Limb (tissue), 2 donors: ENCODE measurements at regions not wholly inside any gene's neighbourhood (a gene's known extent, or its start where the extent isn't known, plus 50 kb on each side); places are given as distances from the start of the nearest gene placed in this dataset.
A peak's percentile ranks its signal among the peaks of the same experiment; 100 is the strongest.

Experiments used
- DNase-seq, 2 donors: peaks; one replicate each; pipeline ENCODE4 v3.0.0-alpha.2; 2016; ENCODE audit errors: extremely low spot score in 2 of 2

GRCh38 chr22:49204599-49205482 is 622.8 kb downstream of the BRD1 start:
- DNase-seq: peak in 1 of 2 donors; percentile 9

DNA sequence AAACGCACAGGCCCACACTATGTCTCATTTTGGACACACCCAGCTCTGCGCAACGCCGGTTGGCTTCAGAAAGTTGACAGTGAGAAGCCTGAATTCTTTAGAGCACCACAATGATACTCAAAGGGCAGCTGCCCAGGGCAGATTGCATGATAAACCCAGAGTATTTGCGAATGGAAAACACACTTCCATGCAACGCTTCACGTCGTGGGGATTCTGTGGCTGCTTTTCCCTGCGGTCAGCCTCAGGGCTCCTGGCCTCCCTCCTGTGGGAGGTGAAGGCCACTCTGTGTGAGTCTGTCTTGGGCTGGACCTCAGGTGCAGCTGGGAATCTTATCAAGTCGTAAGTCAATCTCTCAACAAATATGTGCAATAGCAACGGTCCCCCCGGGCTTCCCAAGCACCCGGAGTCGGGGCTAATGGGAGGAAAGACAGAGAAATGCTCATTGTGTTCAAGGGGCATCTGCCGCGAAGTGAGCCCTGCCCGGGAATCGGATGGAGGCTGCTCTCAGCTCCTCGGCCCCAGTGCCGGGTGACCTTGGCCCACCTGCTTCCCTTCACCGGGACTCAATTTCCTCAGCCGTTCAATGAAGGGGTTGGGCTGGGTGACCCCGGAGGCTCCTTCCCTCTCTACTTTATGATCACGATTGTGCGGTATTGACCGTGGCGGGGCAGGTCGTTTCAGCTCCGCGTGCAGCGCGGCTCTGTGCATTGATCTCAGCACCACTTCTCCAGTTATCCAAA is 623.6 kb downstream of the BRD1 start:
- no peak for DNase-seq

DNA sequence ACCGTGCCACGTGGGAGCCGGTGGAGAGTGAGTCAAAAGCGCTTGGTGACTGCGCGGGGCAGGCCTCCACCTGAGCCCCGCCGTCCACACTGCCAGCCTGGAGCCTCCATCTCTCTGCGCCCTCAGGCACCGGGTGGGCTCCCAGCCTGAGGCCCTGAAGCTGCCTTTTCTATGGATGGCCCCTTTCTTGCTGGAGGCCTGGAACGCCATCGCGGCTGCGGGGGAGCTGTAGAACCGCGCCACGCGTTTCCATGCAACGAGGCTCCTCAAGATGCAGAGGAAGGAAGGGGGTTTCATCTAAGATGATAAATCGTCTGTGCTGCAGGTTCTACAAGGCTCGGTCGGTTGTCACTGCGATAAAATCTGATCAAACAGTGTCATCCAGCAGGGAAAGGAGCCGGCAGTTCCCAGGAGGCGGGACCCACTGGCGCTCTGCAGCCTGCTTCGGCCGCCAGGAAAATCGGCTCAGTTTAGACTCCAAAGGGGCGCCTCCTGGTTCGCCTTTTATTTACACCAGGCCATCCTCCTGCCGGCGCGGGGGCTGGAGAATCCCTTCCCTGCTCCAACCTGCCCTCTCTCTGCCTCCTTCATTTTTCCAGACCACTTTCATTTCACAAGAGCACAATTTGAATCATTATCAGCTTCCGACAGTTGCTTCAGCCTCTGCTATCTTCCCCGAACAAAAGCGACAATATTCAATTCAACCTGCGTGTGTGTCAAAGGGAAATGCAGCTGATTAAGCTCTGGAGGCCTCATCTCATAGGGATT is 624.4 kb downstream of the BRD1 start:
- DNase-seq: no peak

- DNase-seq: no peak
Observed at GRCh38 chr22:49202226-49202625, 625.4 kb downstream of the BRD1 start.

DNA sequence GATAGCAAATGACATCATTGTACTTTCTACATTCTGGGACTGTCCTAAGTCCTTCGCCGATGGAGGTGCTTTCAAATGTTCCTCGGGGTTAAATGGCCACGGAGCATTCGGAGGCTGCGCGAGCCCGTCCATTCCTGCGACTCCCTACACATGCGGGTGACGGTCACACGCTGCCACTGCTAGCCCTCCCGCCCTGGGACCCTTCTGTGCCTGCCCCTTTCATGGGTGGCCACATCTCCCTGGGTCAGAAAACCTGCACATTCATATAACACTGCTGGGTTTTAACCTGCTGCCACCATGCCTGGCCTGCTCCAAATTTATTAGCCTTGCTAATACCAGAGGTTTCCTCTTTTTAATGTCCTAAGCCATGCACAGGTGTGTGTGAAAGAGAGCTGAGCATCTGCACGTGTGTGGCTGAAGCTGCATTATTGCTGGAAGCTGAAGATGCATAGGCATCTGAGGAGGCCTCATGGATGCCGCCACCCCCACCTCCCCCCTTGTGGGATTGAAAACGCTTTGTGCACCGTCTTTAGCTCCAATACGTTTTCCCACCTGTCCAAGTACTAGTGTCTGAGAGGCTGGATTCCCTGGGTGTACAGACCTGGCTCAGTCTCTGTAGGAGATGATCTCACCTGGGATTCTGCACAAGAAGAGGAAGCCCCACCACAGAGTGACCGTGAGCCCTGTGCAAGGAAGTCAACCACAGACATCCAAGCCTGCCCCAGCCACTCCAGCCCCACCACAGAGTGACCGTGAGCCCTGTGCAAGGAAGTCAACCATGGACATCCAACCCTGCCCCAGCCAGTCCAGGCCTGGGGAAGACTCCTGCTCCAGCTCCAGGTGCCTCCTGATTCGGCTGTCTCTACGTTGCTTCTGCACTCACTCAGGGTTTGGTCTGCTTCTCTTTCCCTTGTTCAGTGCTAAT is 626.4 kb downstream of the BRD1 start:
- DNase-seq: peak in 1 of 2 donors; percentile 12

DNA sequence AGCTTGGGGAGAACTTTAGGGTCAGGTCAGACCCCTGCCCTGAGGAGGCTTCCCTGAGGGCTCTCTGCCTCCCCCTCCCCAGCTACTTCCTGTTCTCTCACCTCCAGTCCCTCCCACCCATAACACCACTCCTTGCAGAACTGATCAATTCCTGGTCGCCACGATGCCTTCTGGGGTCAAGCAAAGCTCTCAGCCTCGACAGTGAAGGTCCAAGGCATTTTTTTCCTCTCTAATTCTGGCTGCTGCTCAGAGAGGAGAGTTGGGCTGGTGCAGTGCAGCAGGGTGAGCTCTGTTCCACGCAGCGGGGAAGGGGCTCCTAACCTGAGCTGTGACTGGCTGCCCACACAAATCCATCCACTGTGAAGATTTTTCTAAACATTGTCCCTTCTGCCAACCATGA is 628.4 kb downstream of the BRD1 start:
- peak in 1 of 2 donors; percentile 3 for DNase-seq

DNA sequence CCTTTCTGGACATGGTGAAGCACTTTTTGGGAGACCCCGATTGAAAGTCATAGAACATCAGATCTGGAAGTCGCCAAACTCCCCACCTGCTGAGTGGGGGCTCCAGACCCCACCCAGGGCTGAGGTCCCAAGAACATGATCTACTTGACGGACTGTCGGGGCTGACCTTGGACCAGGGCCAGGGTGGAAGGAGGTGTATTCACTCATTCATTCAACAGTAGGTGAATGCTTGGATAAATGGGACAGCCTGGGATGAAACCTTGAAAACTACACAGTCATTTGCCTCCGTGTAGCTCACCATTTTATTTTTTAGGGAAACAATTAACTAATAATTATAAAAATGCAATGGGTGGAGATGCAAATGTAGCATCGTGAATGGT is 629.0 kb downstream of the BRD1 start:
- DNase-seq: no peak

DNA sequence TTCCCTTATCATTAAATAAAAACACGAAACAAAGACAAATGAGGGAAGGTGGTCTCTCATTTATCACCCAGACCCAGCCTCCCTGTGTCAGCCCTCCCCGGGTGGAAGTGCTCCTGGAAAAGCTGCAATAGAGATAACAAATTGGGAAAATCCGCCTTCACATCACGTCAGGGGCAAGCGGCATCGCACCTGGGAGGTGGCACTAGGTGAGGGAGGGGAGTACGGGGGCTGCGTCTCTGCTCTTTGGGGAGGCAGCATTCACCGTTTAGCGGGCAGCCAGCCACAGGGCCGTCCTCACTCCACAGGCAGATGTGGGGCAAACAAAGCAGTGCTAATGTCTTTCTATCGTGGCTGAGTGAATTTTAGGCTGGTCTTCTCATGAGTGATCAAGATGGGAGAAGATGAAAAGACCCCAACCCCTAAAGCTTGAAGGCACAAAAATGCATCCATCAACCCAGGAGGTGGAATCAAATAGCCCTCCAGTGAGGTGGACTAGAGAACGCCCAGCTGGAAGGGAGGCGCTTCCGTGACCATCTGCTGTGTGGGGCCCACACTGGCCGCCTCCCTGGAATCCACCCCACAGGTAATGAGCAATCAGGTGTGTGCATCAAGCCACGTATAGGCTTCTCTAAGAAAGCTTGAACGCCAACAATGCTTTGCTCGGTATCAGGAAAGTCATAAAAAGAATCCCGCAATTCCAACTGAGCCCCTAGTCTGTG is 629.5 kb downstream of the BRD1 start:
- DNase-seq: peak in 1 of 2 donors; percentile 15

DNA sequence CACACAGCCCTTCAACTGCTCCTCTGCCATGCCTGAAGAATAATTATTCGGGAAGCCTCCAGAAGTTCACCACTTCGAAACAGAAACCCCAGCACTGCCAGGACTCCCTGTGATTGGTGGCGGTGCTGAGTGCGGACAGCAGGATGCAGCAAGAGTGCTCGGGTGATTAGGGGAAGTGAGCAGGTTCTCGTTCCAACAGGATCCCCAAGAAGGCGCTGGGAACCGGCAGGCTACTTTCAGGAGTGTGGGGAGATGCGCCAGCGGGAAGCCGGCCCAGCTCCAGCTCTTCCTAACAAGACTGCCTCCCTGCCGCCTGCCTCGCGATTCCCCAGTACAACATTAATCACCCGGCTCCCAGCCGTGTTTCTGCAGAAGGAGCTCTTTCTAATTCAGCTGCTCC is 630.2 kb downstream of the BRD1 start:
- DNase-seq: peak in 1 of 2 donors; percentile 60

DNA sequence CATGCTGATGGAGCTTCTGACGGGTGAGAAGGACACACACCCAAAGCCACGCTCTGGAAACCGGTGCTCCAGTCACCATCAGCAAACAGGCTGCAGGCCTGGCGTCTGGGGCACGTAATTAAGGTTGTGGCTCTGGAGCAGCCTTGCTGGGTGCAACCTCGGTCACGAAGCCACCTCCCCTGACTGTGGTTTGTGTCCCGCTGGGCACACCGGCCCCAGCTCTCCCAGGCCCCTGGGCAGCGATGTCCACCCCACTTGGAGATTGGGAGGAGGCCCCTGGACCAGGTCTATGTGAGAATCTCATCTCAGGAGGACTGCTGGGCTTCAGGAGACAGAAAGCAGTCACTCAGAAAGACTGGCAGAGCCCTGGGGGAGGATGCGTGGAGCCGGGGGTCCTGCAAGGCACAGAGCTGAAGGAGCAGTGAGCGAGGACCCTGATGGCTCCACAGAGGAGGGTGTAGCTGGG is 631.6 kb downstream of the BRD1 start:
- no peak for DNase-seq

GRCh38 chr22:49195636-49196035 is 632.0 kb downstream of the BRD1 start:
- DNase-seq: no peak

- no peak for DNase-seq
Observed at GRCh38 chr22:49193901-49194465, 633.7 kb downstream of the BRD1 start.

DNA sequence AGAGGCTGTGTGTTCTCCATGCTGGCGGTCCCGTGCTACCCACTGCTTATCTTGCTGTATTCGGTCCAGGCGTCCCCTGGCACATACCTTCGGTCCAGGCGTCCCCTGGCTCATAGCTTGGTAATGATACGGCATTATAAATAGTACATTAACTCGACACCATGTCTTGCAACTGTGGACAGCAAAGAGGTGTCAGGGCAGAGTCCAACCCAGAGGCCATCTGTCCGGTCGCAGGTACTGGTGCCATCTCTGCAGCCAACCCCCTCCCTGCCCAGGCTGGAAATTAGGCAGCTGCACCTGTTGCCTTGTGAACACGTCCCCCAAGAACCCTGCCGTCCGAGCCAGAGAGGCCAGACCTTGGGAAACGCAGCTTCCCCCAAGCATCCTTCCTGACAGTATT is 634.3 kb downstream of the BRD1 start:
- DNase-seq: no peak

- DNase-seq: no peak
Observed at GRCh38 chr22:49192857-49193250, 634.8 kb downstream of the BRD1 start.

- DNase-seq: no peak
Observed at GRCh38 chr22:49192180-49192856, 635.4 kb downstream of the BRD1 start.

DNA sequence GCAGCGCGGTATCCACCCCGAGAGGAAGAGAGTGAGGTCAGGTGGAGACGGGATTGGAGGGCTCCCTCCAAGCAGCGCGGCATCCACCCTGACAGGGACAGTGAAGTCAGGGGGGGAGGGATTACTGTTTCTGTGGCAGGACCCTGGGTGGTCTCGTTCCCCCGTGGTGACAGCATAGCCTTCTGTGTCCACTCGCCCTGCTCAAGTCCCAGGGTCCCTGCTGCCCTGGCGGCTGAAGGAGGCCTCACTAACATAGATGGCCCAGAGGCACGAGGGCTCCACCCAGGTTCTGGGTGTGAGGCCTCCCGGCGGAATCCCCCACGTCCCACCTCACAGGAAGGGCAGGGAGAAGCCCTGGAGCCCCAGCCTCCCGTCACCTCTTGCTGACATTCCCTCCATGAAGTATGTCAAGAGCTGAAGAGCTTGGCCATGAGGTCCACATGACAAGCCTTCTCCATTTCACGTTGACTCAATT is 636.1 kb downstream of the BRD1 start:
- no peak for DNase-seq

DNA sequence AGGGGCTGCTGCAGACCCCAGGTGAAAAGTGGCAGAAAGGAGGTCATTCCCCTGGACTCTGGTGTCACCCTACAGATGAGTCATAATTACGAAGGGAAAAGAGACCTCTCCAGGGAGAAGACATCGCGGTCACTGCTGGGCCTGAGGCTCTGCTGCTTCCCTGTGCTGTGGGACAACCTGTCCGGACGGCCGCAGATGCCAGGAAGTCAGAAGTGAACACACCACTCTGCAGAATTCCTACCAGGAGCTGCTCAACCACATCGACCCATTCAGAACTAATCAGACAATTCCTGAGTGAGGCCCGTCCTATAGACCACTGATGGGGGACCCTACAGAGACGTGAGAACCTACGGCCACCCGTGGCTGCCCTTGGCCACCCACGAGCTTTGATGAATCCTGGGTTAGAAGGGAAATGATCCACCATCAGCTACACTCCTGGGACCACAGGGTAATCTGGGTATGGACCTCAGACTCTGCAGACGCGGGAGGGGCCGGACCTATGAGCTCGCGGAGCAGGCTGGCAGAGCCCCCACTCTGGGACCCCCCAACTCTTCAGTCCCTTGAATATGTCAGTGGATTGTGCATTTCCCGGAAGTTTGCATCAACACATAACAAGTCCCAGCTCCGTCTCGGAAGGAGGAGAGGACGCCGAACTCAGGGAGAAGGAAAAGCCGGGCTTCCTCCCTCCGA is 636.7 kb downstream of the BRD1 start:
- no peak for DNase-seq

- DNase-seq: no peak
Observed at GRCh38 chr22:49189871-49190270, 637.8 kb downstream of the BRD1 start.
